ENCODE measurements at regions not wholly inside any gene's neighbourhood (a gene's known extent, or its start where the extent isn't known, plus 50 kb on each side); places are given as distances from the start of the nearest gene placed in this dataset.
"Not testable (repeated sequence)": the region's sequence is repeated elsewhere in the genome, so short reads cannot be mapped to it uniquely, and the experiment has no call there.

DNA sequence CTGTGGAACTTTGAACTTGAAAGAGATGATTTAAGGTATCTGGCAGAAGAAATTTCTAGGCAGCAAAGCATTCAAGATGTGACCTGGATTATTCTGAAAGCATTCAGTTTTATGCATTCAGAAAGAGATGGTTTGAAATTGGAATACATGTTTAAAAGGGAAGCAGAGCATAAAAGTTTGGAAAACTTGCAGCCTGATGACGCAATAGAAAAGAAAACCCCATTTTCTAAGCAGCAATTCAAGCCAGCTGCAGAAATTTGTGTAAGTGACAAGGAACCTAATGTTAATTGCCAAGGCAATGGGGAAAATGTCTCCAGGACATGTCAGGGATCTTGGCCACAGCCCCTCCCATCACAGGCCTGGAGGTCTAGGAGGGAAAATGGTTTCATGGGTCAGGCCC, 354.0 kb downstream of the ZNF326 start:
- no peak for DNase-seq

DNA sequence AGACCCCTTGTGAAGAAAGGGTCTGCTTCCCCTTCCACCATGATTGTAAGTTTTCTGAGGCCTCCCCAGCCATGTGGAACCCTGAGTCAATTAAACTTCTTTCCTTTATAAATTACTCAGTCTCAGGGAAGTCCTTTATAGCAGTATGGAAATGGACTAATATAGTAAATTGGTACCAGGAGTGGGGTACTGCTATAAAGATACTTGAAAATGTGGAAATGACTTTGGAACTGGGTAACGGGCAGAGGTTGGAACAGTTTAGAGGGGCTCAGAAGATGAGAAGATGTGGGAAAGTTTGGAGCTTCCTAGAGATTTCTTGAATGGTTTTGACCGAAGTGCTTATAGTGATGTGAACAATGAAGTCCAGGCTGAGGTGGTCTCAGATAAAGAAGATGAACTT, 353.5 kb downstream of the ZNF326 start:
- not testable (repeated sequence) for DNase-seq

DNA sequence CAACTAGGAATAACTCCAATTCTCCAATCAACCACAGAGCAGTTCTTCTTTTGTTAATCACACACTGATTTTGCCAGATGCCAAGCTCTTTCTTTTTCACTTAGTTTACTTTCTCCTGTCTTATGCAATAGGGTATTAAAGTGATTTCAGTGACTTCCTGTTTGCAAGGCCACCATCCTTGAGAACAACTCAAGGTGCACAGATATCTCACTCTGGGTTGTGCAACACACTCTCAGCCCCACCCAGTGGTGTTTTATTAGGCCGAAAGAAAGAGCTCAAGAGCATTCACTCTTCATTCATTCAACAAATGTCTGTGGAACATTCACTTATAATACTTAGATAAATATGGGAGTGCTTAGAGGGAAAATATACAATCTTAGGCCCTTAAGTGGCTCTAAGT, 352.5 kb downstream of the ZNF326 start:
- DNase-seq = no peak

DNA sequence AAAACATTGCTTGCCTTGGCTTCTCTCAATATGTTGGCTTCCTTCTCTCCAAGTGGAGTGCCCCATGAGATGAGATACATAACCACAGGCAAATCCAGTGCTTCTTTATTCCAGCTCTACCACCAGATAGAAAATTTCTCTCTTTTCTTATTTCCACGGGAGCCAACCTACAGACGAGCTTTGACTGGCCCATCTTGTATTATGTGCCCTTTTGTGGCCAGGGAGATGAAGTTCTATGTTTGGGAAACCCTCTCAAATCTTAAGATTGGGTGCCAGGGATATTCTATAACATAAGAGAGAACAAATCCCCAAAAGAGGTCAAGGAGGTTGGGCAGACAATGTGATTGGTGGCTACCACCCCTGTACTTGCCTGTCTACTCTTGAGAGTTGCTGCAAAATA, 351.8 kb downstream of the ZNF326 start:
- DNase-seq = no peak

DNA sequence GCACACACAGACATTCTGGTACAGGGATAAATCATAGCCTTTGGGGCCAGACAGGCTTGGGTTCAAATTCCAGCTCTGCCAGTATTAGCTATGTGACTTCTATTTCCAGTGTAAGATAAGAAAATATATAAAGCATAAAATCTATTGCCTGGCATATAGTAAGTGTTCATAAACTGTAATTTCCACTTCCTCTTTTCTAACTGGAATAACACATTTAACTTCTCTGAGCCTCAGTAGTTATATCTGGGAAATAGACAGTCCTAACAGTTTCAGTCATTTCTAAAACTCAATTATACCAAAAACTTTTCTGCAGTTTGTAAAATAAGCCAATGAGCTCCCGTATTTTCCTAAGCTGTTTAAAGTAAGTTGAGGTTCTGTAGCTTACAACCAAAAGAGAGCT, 351.4 kb downstream of the ZNF326 start:
- DNase-seq = no peak

DNA sequence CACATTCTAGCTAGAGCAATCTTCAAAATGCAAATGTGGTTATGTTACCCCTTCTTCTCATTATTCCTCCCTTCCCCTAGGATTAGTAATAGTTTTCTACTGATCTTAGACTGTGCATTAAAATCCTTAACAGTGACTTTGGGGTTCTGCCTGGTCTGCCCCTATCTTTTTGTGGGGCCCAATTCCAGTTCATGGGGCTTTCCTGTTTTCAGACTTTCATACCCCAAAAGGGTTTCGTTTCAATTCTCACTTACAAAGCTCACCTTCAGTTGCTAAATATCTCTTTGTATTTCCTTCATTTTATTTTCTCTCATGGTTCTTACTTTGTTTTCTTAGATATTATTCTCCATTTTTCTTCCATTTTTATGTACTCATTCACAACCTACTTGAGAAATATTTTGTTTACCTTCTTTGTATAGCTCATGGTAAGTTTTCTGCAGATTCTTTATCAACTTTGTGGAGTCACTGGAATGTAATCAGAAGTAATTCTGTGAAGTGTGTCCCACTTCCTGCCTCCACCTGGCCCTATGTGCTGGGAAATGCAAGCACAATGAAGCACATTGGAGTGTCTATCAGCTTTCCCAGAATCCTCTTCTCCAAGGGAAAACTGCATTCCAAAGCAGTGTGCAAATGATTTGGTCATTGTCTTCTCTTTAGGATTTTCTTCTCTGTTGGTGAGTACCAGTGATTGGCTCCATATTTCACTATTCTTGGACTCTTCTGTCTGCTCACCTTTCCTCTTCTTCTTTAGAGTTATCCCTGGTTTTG, 350.2 kb downstream of the ZNF326 start:
- no peak for DNase-seq

DNA sequence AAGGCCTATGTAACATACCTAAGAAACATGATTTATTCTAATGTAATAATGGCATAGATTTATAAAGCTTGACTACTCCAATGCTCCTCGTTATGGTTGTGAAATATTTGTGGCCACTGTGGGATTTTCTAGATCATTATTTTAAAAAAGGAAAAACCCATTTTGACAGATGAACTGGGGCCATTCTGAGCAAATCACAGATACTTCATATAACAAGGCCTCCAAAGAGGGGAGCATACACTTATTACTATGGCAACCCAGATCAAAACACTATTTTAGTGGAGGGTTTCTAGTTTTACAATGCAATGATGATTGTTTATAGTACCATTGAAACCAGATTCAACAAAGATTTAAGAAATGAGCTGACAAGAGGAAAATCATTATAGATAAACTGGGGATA, 346.6 kb downstream of the ZNF326 start:
- no peak for DNase-seq

DNA sequence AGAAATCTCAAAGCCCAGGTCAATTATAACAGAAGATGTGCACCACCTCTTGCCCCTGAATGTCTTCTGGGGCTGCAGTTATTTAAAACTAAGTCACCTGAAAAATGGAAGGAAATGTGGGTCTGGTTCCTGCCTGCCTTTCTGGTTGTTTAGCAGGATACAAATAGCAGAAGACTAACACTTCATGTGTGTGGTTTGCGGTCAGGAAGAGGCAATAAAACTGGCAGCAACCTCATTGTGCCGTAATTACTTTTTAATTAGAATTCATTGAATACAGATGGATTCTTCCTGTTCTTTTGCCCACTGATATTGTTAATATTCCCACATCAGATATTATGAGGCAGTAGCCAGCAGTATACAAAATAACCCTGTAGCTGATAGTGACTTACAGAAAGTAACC, 345.7 kb downstream of the ZNF326 start:
- no peak for DNase-seq

DNA sequence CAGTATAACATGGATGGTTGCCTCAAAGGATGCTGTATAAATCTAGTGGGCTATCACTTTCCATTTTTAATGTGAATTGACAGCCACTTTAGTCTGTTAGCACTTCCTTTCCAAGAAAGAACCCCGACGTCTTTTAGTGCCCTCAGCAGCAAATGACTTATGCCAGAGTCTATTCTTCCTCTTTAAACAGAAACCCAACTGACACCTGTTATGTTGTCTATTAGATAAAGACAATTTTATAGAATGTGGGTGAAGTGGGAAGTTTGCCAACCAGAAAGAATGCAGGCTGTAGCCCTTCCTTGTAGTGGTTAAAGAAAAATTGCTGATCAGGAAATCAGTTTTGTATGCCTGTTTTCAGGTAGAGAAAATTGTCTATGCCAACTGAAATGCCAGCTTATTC, 344.9 kb downstream of the ZNF326 start:
- DNase-seq = no peak

DNA sequence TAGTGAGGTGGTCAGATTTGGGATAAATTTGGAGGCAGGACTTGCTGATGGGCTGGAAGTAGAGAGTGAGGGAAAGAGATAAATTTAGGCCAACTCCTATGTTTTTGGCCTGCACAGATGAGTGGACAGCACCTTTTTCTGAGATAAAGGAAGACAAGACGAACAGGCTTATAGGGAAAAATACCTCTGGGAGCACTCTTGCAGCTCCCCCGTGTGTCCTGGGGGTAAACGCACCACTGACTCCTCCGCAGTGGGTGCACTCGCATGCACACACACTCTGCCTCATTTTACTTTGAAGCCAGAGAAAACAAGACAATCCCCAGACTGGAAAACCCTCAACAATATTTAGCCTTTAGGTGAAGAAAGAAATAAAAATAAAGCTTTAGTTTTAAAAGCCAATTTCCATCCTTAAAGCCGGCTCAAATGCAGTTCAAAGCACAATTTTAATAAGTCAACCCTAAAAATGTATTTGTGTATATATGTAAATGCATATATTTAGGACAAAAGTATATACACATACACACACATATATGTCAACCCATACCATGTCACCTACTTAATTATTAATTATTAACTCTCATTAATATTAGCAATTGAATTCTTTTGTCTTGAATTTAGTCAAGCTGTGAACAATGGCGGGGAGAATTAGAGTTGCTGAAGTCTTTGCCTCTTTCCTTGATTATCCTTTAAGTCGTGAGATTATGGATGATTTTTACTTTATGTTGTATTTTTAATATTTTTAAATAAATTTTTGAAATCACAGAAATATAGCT, 341.8 kb downstream of the ZNF326 start:
- DNase-seq = no peak

DNA sequence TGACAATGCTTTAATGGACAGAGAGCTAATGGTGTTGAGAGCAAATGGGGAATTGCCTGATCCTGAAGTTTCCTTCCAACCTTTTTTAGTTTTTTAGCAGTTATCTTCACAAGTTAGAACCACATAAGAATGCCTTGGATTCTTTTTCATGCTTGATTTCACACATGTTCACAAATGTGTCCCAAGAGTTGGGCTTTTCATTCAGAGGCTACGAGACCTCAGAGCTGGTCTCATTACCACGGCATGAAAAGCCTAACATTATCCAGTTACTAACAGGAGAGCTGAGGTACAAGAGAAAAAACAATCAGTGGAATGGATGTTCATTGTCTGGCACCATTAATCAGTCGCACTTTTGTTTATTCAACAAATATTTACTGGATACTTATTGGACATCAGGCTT, 340.6 kb downstream of the ZNF326 start:
- DNase-seq = no peak

DNA sequence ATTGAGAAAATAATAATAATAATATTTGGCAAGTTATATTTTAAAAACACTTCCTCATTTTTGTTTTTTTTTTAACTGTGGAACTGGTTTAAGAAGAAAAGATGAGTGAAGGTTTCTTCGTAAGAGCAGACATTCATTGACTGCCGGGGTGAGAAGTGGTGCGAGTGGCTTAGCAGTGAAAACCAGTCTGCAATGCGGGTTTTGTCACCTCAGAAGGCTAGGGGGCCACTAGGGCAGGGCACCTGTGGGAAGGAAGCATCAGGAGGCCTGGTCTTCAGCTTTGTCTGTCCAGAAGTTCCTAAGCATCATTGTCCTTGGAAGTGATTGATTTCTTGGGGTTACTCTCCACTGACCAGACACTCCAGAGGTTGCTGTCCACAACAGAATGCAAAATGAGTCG, 339.2 kb downstream of the ZNF326 start:
- DNase-seq = no peak

DNA sequence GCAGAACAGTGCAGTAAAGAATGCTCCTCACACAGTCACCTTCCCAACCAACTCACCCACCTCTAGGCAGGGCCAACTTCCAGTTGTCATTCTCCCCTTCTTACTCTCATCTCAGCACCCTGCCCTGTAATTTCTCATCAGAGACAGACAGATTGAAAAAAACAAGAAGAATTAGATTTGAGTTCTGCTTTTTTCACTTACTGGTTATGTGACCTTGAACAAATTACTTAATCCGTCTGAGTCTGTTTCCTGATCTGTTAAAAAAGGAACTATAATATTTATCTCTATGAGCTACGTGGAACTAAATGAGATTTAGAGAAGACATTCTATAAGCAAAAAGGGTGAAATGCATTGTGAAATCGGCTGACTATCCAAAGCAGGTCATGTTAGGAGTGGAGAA, 330.3 kb downstream of the ZNF326 start:
- DNase-seq = no peak

DNA sequence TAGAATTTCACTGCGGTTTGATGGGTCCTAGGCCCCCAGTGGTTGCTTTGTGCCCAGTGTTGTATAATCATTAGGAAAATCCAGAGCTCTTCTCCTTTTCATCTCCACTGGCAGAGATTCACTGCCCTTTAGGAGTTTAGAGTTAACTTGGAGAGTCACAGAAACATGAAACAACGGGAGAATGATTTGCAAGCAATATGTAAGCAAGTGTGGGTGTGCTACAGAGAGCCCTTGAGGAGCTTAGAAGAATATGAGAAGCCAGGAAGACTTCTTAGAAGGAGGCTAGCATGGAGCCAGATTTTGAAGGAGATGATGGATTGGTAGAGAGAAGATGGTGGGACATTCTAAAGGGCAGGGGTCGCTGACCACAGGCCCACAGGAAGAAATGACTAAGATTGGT, 327.3 kb downstream of the ZNF326 start:
- DNase-seq = no peak

DNA sequence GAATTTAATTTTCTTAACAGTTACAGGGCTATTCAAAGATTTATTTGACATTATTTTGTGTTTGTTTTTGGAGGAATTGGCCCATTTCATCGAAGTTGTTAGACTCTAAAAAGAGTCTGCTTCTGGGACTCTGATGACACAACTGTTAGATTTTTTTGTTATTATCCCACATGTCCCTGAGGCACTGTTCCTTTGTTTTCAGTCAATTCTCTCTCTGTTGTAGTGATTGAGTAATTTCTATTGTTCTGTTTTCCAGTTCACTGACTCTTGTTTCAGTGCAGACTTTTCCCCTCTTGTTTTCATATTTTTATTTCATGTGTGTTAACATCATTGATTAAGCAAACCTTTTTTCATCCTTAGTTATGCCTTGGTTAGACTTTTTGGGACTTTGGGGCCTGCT, 325.0 kb downstream of the ZNF326 start:
- DNase-seq = no peak

DNA sequence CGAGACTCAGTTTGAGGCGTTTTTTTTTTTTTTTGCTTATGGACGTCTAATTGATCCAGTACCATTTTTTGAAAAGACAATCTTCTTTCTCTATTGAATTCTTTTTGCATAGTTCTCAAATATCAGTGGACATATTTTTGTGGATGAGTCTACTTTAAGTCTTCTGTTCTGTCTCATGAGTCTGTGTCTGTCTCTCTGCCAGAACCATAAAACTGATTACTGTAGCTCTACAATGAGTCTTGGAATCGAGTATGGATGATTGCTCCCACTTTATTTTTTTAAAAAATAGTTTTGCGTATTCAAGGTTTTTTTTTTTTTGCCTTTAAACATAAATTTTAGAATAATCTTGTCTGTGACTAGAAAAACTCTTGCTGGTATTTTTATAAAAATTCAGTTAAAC, 323.5 kb downstream of the ZNF326 start:
- no peak for DNase-seq

DNA sequence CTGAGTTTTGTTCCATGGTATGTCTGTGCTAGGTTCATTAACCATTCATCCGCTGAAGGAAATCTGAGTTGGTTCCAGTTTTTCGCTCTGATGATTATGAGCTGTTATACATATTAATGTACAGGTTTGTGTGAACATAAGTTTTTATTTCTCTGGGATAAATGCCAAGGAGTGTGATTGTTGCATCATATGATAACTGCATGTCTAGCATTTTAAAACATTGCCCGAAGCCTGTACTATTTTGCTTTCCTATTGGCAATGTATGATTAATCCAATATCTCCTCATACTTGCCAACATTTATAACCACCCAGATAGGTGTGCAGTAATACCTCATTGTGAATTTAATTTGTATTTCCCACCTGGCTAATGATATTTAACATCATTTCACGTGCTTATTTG, 322.7 kb downstream of the ZNF326 start:
- DNase-seq = no peak

DNA sequence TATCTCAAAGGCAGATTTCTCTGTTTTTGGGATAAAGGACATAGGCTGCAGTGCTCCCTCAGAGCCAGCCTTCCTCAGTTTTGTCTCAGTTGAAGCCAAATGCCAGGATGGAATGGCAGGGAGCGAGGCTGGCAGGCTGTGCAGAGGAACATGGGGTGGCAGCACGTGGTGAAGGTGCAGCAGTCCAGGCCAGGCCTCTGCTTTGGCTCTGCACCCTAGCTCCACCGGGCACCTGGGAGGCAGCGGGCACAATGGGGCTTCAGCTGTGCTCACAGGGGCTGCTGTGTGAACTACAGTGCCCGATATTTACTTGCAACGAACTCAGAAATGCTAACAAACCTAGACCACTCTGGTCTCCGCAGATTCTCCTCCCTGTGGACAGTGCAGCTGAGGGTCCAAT, 319.6 kb downstream of the ZNF326 start:
- DNase-seq = peak in 1 of 14 donors; percentile 3

DNA sequence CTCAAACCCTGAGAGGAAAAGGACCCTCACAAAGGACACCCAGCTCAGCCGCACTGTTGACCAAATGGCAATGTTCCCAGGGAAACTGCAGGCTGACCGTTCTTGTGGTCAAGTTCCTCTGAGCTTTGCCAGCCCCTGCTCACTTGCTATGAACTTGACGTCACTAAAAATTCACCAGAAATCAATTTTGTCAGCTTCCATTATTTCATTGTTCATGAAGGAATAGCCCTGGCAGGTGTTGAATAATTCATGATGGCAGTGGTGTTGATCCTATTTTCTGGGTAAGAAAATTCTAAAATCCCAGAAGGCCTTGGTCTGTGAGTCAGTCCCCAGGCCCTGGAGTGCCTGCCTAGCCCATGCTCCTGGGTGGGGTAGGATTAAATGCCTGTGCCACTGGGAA, 318.9 kb downstream of the ZNF326 start:
- DNase-seq = peak in 6 of 14 donors; percentile 2 to 24 (median 4)

DNA sequence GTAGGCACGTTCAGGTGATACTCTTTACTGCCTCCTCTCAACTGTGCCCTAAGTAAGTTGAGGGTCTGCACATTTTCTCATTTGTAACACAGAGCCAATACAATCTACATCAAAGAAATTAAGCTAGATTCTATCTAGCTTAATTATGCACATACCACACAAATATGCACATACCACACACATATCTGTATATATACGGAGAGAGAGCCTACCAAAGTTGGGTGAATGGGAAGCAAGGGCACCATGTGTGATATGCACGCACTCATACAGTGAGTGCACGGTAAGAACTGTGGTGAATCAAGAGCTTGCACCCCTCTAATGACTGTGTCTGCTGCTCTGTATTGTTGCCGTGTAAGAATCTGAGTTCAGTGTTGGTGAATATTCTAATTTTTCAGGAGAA, 314.9 kb downstream of the ZNF326 start:
- DNase-seq = no peak

DNA sequence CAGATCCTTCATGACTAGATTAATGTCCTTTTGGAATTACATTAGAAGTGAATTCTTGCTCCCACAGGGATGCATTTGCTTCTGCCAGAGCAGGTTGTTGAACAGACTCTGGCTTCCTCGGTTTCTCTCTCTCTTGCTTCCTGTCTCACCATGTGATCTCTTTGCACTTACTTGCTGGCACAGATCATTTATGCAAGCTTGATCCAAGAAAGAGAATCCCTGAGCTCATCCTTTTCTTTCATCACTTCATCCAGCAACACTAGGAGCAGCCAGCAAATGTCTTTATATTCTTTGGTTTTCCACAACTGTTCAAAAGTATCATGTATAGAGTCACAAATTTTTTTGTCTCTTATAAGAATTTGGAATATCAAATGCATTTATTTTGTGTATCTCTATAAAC, 313.5 kb downstream of the ZNF326 start:
- DNase-seq = no peak

DNA sequence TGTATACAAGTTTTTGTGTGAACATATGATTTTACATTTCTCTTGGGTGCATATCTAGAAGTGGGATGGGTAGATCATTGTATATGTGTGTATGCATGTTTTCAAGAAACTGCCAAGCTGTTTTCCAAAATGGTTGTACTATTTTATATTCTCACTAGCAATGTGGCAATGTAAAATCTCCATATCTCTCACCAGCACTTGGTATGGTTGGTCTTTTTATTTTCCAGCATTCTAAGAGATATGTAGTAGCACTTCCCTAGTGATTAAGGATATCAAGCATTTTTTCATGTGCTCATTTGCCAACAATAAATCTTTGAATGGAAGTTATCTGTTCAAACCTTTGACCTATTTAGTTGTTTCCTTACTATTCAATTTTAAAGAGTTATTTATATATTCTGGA, 310.7 kb downstream of the ZNF326 start:
- DNase-seq = no peak

DNA sequence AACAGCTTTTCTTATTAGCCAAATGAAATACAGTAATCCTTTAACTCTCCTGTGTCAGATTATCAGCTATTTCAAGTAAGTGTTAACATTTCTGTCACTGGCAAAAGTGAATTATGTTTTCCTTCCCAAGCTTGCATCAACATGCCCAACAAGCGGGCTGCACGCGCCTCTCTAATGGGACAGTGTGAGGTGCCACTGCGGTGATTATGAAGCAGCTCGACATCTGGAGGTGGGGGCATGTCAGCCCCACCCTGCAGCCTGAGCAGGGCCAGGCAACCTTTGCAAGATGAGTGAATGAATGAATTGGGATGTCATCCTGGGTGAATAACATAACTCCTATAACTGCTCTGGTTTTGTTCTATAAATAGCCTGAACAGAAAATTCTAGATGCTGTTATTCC, 301.4 kb downstream of the ZNF326 start:
- DNase-seq = no peak

DNA sequence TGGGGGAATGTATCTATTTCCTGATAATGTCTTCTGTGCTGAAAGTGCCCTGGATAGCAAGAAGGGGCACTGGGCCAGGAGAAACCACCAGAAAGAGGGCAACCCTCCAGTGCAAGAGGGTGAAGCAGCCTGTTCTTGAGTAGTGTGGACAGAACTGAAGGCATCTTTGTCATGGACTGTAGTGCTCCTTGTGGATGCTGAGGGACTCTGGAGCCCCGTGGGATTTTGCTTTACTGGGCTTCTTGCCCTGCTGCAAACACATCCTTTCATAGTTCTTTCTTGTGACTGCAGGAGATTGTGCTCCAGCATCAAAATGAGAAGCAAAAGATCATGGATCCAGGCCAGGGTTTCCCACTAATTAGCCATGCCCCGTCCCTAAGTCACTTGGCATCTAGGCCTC, 300.6 kb downstream of the ZNF326 start:
- DNase-seq = peak in 1 of 14 donors; percentile 1

Data from C1 segment of cervical spinal cord (tissue), 14 donors.